Gastroesophageal sphincter (tissue), 3 donors: ENCODE measurements at regions not wholly inside any gene's neighbourhood (a gene's known extent, or its start where the extent isn't known, plus 50 kb on each side); places are given as distances from the start of the nearest gene placed in this dataset.

ENCODE experiments used
- POLR2A ChIP-seq, 2 donors: fragments of 450-650 bp; IDR thresholded peaks; one replicate each; pipeline ENCODE4 v1.6.1; 2017; ENCODE audit warnings: antibody characterized with exemption in 2 of 2, mild to moderate bottlenecking in 2 of 2, moderate library complexity in 1 of 2
- POLR2AphosphoS5 ChIP-seq: sonication (generic); formaldehyde crosslinking; IDR thresholded peaks from one replicate; pipeline ENCODE4 v1.6.1; 2017; ENCODE audit warnings: antibody characterized with exemption
- TF ChIP-seq, protein P1 (sequence below), 4 experiments: fragments of 200-600 bp in 2 of 4; fragments of 450-650 bp in 2 of 4; sonication (generic) in 1 of 4; IDR thresholded peaks; one replicate each; pipeline ENCODE4 v1.5.1; 2017 to 2019; ENCODE audit warnings: antibody characterized with exemption in 4 of 4, mild to moderate bottlenecking in 2 of 4, moderate library complexity in 2 of 4

DNA sequence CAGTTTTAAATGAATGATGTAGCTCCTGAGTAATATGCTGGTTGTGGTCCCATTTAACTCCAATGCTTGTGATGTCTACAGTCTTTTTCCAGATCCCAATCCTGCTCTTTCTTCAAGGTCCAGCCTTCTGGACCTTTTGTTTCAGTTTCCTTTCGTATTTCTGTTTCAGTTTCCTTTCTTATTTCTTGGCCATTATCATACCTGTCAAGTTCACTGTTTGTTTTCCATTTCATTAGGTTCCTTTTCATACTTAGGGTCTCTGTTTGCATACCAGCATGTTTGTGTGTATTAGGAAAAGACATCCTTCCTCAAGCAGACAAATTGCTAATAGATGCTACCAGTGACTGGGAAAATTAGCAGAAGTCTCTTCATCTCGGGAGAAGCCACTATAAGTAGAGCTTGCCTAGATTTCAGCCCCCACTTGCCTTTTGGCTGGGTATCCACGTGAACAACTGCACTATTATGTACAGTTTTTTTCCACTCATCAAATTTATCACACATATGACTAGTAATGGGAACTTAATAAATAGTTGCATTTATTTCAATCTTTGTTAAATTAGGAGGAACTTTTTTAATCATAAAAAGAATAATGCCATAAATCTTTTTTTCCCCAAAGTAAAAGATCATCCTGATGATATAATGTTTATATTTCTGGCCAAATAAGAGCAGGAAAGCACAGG, 583.4 kb downstream of the BCKDHB start:
- TF ChIP-seq, protein P1, sequence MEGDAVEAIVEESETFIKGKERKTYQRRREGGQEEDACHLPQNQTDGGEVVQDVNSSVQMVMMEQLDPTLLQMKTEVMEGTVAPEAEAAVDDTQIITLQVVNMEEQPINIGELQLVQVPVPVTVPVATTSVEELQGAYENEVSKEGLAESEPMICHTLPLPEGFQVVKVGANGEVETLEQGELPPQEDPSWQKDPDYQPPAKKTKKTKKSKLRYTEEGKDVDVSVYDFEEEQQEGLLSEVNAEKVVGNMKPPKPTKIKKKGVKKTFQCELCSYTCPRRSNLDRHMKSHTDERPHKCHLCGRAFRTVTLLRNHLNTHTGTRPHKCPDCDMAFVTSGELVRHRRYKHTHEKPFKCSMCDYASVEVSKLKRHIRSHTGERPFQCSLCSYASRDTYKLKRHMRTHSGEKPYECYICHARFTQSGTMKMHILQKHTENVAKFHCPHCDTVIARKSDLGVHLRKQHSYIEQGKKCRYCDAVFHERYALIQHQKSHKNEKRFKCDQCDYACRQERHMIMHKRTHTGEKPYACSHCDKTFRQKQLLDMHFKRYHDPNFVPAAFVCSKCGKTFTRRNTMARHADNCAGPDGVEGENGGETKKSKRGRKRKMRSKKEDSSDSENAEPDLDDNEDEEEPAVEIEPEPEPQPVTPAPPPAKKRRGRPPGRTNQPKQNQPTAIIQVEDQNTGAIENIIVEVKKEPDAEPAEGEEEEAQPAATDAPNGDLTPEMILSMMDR (IDR thresholded peaks at IDR 0.05) = no peak
- no peak for TF ChIP-seq POLR2A (IDR thresholded peaks at IDR 0.05)
- TF ChIP-seq POLR2AphosphoS5 = no peak
